ENCODE measurements at regions not wholly inside any gene's neighbourhood (a gene's known extent, or its start where the extent isn't known, plus 50 kb on each side); places are given as distances from the start of the nearest gene placed in this dataset.

DNA sequence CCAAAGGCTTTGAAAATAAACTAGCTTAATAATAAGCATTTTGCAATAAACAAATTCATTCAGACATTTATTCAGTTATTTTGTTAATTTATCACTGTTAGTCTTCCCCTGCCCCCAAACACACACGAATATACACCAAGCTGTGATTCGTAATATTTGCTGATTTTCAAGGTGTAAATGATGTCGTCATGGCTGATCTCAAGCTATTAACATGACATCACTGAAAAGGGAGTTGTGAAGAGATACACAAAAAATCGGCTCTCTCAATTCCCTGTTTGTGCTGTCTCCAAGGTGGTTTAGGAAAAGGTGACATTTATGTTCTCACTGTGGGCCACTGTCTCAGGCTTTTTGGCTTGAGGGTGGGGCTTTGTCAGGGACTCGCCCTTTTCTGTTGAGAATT, 413.3 kb downstream of the CDH9 start:
- no peaks in the 10 kb centered on the region for H3K27me3 ChIP-seq (ENCODE audit: control insufficient read depth in 1 of 2, insufficient read depth in 2 of 2, low read length in 2 of 2)
- H3K27ac ChIP-seq (ENCODE audit: low read length) = no peak overlapping the region
- H3K36me3 ChIP-seq (ENCODE audit: control insufficient read depth in 2 of 2, insufficient read depth in 2 of 2, low read length in 2 of 2) = no peaks in the 10 kb centered on the region
- H3K4me3 ChIP-seq (ENCODE audit: low read length in 2 of 2) = no peak overlapping the region
- no peaks in the 10 kb centered on the region for H3K9me3 ChIP-seq (ENCODE audit: control insufficient read depth in 2 of 2, low read length in 2 of 2)
- no peak overlapping the region for H3K9ac ChIP-seq (ENCODE audit: low read length in 2 of 2)
- no peaks in the 10 kb centered on the region for H3K4me1 ChIP-seq (ENCODE audit: control insufficient read depth, insufficient read depth, low read length)

DNA sequence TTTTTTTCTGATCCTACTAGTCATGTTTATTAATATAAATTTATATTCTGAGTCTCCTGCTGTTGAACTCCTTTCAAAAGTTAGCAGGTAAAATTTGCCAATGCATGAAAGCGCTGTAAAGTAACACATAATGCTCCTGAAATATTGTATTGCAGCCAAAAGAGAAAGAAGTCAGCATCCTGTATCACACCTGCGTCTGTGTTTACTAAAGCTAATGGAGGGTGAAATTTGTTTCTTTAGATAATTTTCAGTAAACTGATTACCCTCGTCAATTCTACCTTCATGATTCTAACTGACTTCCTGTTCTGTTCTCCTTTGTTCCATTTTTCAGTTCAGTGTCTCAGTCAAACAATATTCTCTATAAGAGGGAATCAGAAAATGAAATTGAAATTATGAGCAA, 415.4 kb downstream of the CDH9 start:
- Histone ChIP-seq H3K27me3 (ENCODE audit: control insufficient read depth in 1 of 2, insufficient read depth in 2 of 2, low read length in 2 of 2) (no peaks in the 10 kb centered on the region), H3K4me1 (ENCODE audit: control insufficient read depth, insufficient read depth, low read length) (no peaks in the 10 kb centered on the region), H3K27ac (ENCODE audit: low read length) (no peak overlapping the region), H3K36me3 (ENCODE audit: control insufficient read depth in 2 of 2, insufficient read depth in 2 of 2, low read length in 2 of 2) (no peaks in the 10 kb centered on the region), H3K9ac (ENCODE audit: low read length in 2 of 2) (no peak overlapping the region), H3K9me3 (ENCODE audit: control insufficient read depth in 2 of 2, low read length in 2 of 2) (no peaks in the 10 kb centered on the region), H3K4me3 (ENCODE audit: low read length in 2 of 2) (no peak overlapping the region)

DNA sequence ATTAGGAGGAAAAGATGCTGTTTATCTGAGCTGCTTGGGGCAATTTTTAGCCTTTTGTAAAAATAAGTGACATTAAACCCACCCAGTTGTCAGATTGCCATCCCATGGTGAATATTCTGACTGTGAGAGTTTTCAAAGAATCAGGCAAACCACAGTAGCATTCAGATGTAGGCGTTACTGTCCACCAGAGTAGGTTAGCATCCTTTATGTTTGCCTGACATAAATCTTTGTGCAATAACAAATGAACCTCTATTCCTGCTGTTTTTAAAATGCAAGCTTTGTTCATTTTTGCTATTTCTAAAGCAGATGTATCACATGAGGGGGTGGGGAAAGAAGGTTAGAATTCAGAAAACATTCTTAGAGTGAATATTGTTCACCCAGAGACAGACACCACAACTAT, 427.8 kb downstream of the CDH9 start:
- Histone ChIP-seq H3K9ac (ENCODE audit: low read length in 2 of 2) (no peak overlapping the region), H3K36me3 (ENCODE audit: control insufficient read depth in 2 of 2, insufficient read depth in 2 of 2, low read length in 2 of 2) (no peaks in the 10 kb centered on the region)

DNA sequence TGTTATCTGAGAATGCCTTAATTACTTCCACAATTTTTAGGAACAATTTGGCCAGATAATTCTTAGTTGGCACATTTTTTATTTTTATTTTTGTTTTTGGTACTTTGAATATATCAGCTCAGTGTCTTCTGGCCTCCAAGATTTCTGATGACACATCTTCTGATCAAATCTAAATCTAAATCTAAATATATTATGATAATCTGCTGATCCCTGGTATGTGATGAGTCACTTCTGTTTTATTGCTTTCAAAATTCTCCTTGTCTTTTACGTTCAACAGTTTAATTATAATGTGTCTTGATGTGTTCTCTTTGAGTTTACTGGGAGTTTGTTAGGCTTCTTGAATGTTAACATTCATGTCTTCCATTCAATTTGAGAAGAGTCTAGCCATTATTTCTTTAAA, 436.8 kb downstream of the CDH9 start:
- H3K36me3 ChIP-seq (ENCODE audit: control insufficient read depth in 2 of 2, insufficient read depth in 2 of 2, low read length in 2 of 2) = no peaks in the 10 kb centered on the region
- no peaks in the 10 kb centered on the region for H3K9me3 ChIP-seq (ENCODE audit: control insufficient read depth in 2 of 2, low read length in 2 of 2)
- H3K4me3 ChIP-seq (ENCODE audit: low read length in 2 of 2) = no peak overlapping the region
- no peak overlapping the region for H3K27ac ChIP-seq (ENCODE audit: low read length)
- H3K27me3 ChIP-seq (ENCODE audit: control insufficient read depth in 1 of 2, insufficient read depth in 2 of 2, low read length in 2 of 2) = no peaks in the 10 kb centered on the region
- H3K9ac ChIP-seq (ENCODE audit: low read length in 2 of 2) = no peak overlapping the region
- no peaks in the 10 kb centered on the region for H3K4me1 ChIP-seq (ENCODE audit: control insufficient read depth, insufficient read depth, low read length)

More for the DNA sequence above, 427.8 kb downstream of the CDH9 start:
- Histone ChIP-seq H3K27ac (ENCODE audit: low read length) (no peak overlapping the region), H3K4me3 (ENCODE audit: low read length in 2 of 2) (no peak overlapping the region), H3K9me3 (ENCODE audit: control insufficient read depth in 2 of 2, low read length in 2 of 2) (no peaks in the 10 kb centered on the region), H3K4me1 (ENCODE audit: control insufficient read depth, insufficient read depth, low read length) (no peaks in the 10 kb centered on the region), H3K27me3 (ENCODE audit: control insufficient read depth in 1 of 2, insufficient read depth in 2 of 2, low read length in 2 of 2) (no peaks in the 10 kb centered on the region)

DNA sequence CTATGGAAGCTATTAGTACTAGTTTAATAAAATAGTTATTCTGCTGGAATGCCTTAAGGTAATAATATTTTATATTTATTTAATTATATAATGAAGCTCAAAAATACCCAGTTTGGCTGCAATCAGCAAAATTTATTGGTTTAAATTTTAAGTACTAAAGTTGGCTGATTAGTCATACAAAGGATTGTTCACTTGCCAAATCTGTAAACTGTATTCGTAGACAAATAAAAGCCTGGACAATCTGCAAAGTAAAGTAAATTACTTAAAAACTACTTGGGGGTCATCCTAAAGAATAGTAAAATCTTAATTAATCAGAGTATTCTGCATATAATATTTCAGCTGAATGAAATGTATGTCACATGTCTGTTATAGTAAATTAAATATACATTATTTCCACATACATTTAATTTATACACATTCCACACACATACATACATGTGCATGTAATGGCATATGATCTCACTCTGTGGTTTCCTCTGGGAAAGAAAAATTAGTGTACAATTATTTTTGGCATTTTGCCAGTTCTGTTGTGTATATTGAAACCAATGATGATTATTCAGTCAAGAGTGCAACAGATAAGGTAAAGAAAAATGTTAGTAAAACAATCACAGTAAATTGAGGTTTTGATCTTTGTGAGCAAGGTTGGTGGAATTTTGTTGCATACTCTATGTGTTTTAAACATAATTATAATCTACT, 455.9 kb downstream of the CDH9 start:
- Histone ChIP-seq H3K27me3 (ENCODE audit: control insufficient read depth in 1 of 2, insufficient read depth in 2 of 2, low read length in 2 of 2) (no peaks in the 10 kb centered on the region), H3K36me3 (ENCODE audit: control insufficient read depth in 2 of 2, insufficient read depth in 2 of 2, low read length in 2 of 2) (no peaks in the 10 kb centered on the region), H3K4me3 (ENCODE audit: low read length in 2 of 2) (no peak overlapping the region), H3K4me1 (ENCODE audit: control insufficient read depth, insufficient read depth, low read length) (no peaks in the 10 kb centered on the region), H3K9ac (ENCODE audit: low read length in 2 of 2) (no peak overlapping the region), H3K9me3 (ENCODE audit: control insufficient read depth in 2 of 2, low read length in 2 of 2) (no peaks in the 10 kb centered on the region), H3K27ac (ENCODE audit: low read length) (no peak overlapping the region)

DNA sequence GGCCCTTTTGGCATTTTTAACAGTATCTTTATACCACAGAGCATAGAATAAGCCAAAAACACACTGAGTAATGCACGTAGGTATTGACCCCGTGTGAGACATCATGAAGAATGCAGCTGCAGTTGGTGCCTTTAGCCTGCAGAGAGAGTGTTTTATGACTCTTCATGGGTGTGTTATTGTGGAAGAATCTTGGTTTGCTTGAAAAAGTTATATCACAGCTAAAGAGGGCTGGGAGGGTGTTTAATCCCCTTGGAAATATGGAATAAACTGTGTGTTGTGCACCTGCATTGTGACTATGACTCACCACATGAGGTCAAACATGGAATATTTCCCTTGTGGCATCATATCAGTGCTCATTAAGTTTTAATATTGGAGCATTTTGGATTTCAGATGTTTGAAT, 458.7 kb downstream of the CDH9 start:
- H3K27me3 ChIP-seq (ENCODE audit: control insufficient read depth in 1 of 2, insufficient read depth in 2 of 2, low read length in 2 of 2) = no peaks in the 10 kb centered on the region
- H3K27ac ChIP-seq (ENCODE audit: low read length) = no peak overlapping the region
- H3K4me3 ChIP-seq (ENCODE audit: low read length in 2 of 2) = no peak overlapping the region
- no peaks in the 10 kb centered on the region for H3K9me3 ChIP-seq (ENCODE audit: control insufficient read depth in 2 of 2, low read length in 2 of 2)
- H3K9ac ChIP-seq (ENCODE audit: low read length in 2 of 2) = no peak overlapping the region
- H3K4me1 ChIP-seq (ENCODE audit: control insufficient read depth, insufficient read depth, low read length) = no peaks in the 10 kb centered on the region
- H3K36me3 ChIP-seq (ENCODE audit: control insufficient read depth in 2 of 2, insufficient read depth in 2 of 2, low read length in 2 of 2) = no peaks in the 10 kb centered on the region

DNA sequence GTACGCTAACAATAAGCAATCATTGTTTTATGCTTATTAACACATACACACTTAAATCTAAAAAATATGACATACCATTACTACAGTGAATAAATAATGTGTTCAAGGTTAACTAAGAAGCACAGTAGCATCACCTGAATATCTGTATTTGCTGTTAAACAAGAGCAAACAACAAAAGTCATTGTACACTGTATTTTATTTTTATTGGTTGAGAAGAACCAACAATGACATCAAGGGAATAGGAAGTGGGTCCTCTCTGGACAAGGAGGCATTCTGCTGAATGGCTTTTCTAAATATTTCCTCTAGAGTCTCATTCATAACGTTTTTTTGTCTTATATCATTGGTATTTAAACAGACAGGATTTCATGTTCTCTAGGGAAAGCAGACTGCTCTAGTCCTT, 460.4 kb downstream of the CDH9 start:
- H3K4me3 ChIP-seq (ENCODE audit: low read length in 2 of 2) = no peak overlapping the region
- no peaks in the 10 kb centered on the region for H3K4me1 ChIP-seq (ENCODE audit: control insufficient read depth, insufficient read depth, low read length)
- no peak overlapping the region for H3K27ac ChIP-seq (ENCODE audit: low read length)
- no peaks in the 10 kb centered on the region for H3K27me3 ChIP-seq (ENCODE audit: control insufficient read depth in 1 of 2, insufficient read depth in 2 of 2, low read length in 2 of 2)
- H3K9me3 ChIP-seq (ENCODE audit: control insufficient read depth in 2 of 2, low read length in 2 of 2) = no peaks in the 10 kb centered on the region
- H3K36me3 ChIP-seq (ENCODE audit: control insufficient read depth in 2 of 2, insufficient read depth in 2 of 2, low read length in 2 of 2) = no peaks in the 10 kb centered on the region
- no peak overlapping the region for H3K9ac ChIP-seq (ENCODE audit: low read length in 2 of 2)

DNA sequence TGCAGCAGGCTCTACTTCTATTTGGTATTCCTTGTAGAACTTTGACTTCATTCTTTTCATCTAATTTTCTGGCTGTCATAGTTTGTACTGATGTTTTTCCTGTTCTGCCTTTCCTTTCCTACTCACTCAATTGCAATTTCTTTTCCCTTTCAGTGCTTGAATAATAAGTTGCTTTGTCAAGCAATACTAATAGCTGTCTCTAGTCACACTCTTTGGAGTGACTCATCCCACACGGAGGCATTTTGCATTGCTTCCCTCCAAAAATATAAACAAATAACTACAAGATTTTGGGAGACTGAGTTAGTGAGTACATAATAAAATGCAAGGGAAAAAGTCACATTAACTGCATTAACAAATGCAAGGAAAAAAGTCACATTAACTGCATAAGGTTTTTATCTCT, 465.9 kb downstream of the CDH9 start:
- H3K4me3 ChIP-seq (ENCODE audit: low read length in 2 of 2) = no peak overlapping the region
- no peaks in the 10 kb centered on the region for H3K4me1 ChIP-seq (ENCODE audit: control insufficient read depth, insufficient read depth, low read length)
- no peaks in the 10 kb centered on the region for H3K36me3 ChIP-seq (ENCODE audit: control insufficient read depth in 2 of 2, insufficient read depth in 2 of 2, low read length in 2 of 2)
- H3K27me3 ChIP-seq (ENCODE audit: control insufficient read depth in 1 of 2, insufficient read depth in 2 of 2, low read length in 2 of 2) = no peaks in the 10 kb centered on the region
- H3K9me3 ChIP-seq (ENCODE audit: control insufficient read depth in 2 of 2, low read length in 2 of 2) = peaks cover 0 to 2% of the 10 kb centered on the region in 2 donors
- no peak overlapping the region for H3K27ac ChIP-seq (ENCODE audit: low read length)
- no peak overlapping the region for H3K9ac ChIP-seq (ENCODE audit: low read length in 2 of 2)

DNA sequence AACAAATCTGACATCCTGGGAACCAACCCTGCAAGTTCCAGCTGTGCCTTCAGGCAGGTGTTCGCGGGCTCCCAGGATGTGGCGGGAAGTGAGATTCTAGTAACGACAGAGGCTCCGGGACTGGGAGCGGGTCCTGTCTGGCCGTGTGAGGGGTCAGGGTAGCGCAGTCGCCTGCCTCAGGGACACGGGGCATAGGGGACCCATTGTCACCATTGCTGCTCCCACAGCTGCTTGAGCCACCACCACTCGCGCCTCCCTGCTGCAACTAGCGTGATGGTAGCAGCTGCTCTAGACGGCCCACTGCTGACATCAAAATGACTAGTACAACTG, 468.5 kb downstream of the CDH9 start:
- Histone ChIP-seq H3K27ac (ENCODE audit: low read length) (no peak overlapping the region), H3K27me3 (ENCODE audit: control insufficient read depth in 1 of 2, insufficient read depth in 2 of 2, low read length in 2 of 2) (no peaks in the 10 kb centered on the region), H3K9me3 (ENCODE audit: control insufficient read depth in 2 of 2, low read length in 2 of 2) (peaks cover 0 to 6% of the 10 kb centered on the region in 2 donors), H3K4me1 (ENCODE audit: control insufficient read depth, insufficient read depth, low read length) (no peaks in the 10 kb centered on the region), H3K4me3 (ENCODE audit: low read length in 2 of 2) (no peak overlapping the region), H3K36me3 (ENCODE audit: control insufficient read depth in 2 of 2, insufficient read depth in 2 of 2, low read length in 2 of 2) (no peaks in the 10 kb centered on the region), H3K9ac (ENCODE audit: low read length in 2 of 2) (no peak overlapping the region)

DNA sequence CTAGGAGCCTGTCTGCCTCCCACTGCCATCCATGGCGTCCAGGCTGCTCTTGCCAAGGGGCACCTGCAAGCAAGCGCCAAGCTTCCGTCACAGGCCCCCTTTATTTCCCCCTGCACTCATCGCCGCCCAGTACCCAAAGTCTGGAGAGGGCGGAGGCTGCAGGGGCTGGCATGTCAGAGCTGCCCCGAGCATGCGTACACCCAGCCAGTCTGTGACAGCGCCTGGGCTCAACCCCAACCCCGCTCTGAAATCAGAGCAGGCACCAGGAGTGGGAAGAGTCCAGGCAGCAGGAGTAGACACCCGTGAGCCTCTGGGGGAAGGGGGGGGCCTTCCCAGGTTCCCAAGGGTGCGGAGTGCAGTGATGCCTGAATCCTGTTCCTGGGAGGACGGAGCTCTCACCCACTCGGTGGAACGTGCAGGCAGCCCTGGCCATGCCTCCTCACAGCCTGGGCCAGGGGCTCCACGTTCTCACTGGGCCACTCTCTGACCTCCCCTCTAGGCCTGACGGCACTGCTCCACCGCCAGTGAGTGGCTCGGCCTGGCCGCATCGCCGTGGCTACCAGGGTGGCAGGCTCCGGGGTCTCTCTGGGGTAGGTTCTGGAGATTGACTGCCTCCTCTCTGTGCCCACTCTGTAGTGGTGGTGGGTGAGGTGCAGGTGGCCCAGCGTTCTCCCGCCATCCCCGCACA, 469.0 kb downstream of the CDH9 start:
- Histone ChIP-seq H3K36me3 (ENCODE audit: control insufficient read depth in 2 of 2, insufficient read depth in 2 of 2, low read length in 2 of 2) (no peaks in the 10 kb centered on the region), H3K9me3 (ENCODE audit: control insufficient read depth in 2 of 2, low read length in 2 of 2) (peaks cover 0 to 6% of the 10 kb centered on the region in 2 donors), H3K9ac (ENCODE audit: low read length in 2 of 2) (no peak overlapping the region), H3K4me3 (ENCODE audit: low read length in 2 of 2) (no peak overlapping the region), H3K27me3 (ENCODE audit: control insufficient read depth in 1 of 2, insufficient read depth in 2 of 2, low read length in 2 of 2) (no peaks in the 10 kb centered on the region), H3K27ac (ENCODE audit: low read length) (no peak overlapping the region), H3K4me1 (ENCODE audit: control insufficient read depth, insufficient read depth, low read length) (no peaks in the 10 kb centered on the region)

DNA sequence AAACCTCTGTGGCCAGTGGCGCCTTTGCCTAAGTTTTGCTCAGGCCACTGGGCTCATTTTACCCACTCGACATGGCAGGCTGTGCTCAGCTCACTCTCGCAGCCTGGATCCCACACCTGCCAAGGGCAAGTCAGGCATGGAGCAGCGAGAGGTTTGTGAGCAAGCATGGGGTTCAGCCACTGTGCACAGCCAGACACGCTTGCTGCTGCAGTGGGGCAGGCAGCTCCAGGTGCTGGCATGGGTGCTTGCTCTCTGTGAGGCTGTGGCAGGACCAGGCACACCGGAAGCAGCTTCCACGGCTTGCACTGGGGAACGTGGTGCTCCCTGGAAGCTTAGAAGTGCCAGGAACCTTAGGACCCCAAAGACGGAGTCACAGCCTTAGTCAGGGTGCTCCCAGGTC, 470.1 kb downstream of the CDH9 start:
- no peak overlapping the region for H3K27ac ChIP-seq (ENCODE audit: low read length)
- H3K4me3 ChIP-seq (ENCODE audit: low read length in 2 of 2) = no peak overlapping the region
- no peaks in the 10 kb centered on the region for H3K27me3 ChIP-seq (ENCODE audit: control insufficient read depth in 1 of 2, insufficient read depth in 2 of 2, low read length in 2 of 2)
- peaks cover 0 to 6% of the 10 kb centered on the region in 2 donors for H3K9me3 ChIP-seq (ENCODE audit: control insufficient read depth in 2 of 2, low read length in 2 of 2)
- H3K4me1 ChIP-seq (ENCODE audit: control insufficient read depth, insufficient read depth, low read length) = no peaks in the 10 kb centered on the region
- no peak overlapping the region for H3K9ac ChIP-seq (ENCODE audit: low read length in 2 of 2)
- H3K36me3 ChIP-seq (ENCODE audit: control insufficient read depth in 2 of 2, insufficient read depth in 2 of 2, low read length in 2 of 2) = no peaks in the 10 kb centered on the region

Data from stomach smooth muscle (tissue), 2 donors.